Mesendoderm (in vitro differentiated cells): ENCODE measurements at regions not wholly inside any gene's neighbourhood (a gene's known extent, or its start where the extent isn't known, plus 50 kb on each side); places are given as distances from the start of the nearest gene placed in this dataset.

Source experiments
- DNase-seq: peaks from one replicate; pipeline ENCODE4 v3.0.0; 2013
- H2AK5ac ChIP-seq: 2 replicates; pipeline ENCODE4 v1.6.1; 2013; ENCODE audit warnings: low read length, inconsistent platforms
- H2BK120ac ChIP-seq: 2 replicates; pipeline ENCODE4 v1.6.1; 2013; ENCODE audit warnings: low read depth, mild to moderate bottlenecking, low read length, moderate library complexity, mixed read lengths
- H2BK15ac ChIP-seq: replicated peaks from 2 replicates; pipeline ENCODE4 v1.6.1; 2013; ENCODE audit warnings: low read depth, mild to moderate bottlenecking, moderate library complexity
- H2BK5ac ChIP-seq: 2 replicates; pipeline ENCODE4 v1.6.1; 2013; ENCODE audit warnings: low read length, inconsistent platforms
- H3K18ac ChIP-seq: 2 replicates; pipeline ENCODE4 v1.6.1; 2013; ENCODE audit warnings: mild to moderate bottlenecking, low read length, mixed read lengths
- H3K23ac ChIP-seq: one replicate; pipeline ENCODE4 v1.6.1; 2013; ENCODE audit warnings: low read length
- H3K27ac ChIP-seq: 2 replicates; pipeline ENCODE4 v1.5.1; 2013; ENCODE audit warnings: low read depth, mild to moderate bottlenecking, inconsistent platforms, low read length, moderate library complexity
- H3K27me3 ChIP-seq: 2 replicates; pipeline ENCODE4 v1.6.1; 2013; ENCODE audit warnings: low read length, control low read depth, mild to moderate bottlenecking, inconsistent platforms; ENCODE audit not compliant: insufficient read depth, poor library complexity
- H3K36me3 ChIP-seq: 2 replicates; pipeline ENCODE4 v1.6.1; 2013; ENCODE audit warnings: low read length, inconsistent platforms; ENCODE audit not compliant: control insufficient read depth, insufficient read depth
- H3K4ac ChIP-seq: one replicate; pipeline ENCODE4 v1.6.1; 2013; ENCODE audit warnings: low read depth, mild to moderate bottlenecking, low read length, moderate library complexity
- H3K4me1 ChIP-seq: 2 replicates; pipeline ENCODE4 v1.6.1; 2013; ENCODE audit warnings: low read depth, low read length, inconsistent platforms; ENCODE audit not compliant: control insufficient read depth
- H3K4me2 ChIP-seq: 2 replicates; pipeline ENCODE4 v1.6.1; 2013; ENCODE audit warnings: low read length
- H3K4me3 ChIP-seq: 2 replicates; pipeline ENCODE4 v1.5.1; 2013; ENCODE audit warnings: mild to moderate bottlenecking, low read length
- H3K56ac ChIP-seq: one replicate; pipeline ENCODE4 v1.6.1; 2013; ENCODE audit warnings: low read length
- H3K79me1 ChIP-seq: 2 replicates; pipeline ENCODE4 v1.6.1; 2013; ENCODE audit warnings: low read length, inconsistent platforms
- H3K79me2 ChIP-seq: 2 replicates; pipeline ENCODE4 v1.6.1; 2013; ENCODE audit warnings: mild to moderate bottlenecking, low read length; ENCODE audit not compliant: control insufficient read depth, insufficient read depth
- H3K9ac ChIP-seq: 2 replicates; pipeline ENCODE4 v1.6.1; 2013; ENCODE audit warnings: low read length, inconsistent platforms
- H4K5ac ChIP-seq: one replicate; pipeline ENCODE4 v1.6.1; 2013; ENCODE audit warnings: low read length
- H4K8ac ChIP-seq: one replicate; pipeline ENCODE4 v1.6.1; 2013; ENCODE audit warnings: low read depth, mild to moderate bottlenecking, control low read depth, low read length, moderate library complexity
- WGBS: extraction: QIAGEN DNeasy Blood & Tissue Kit; methylation state at CpG from one replicate; pipeline ENCODE4 v1.1.7; 2013; ENCODE audit warnings: low lambda C conversion rate, missing lambda C conversion rate; ENCODE audit not compliant: insufficient coverage; ENCODE audit errors: extremely low coverage; 5-methylcytosine and 5-hydroxymethylcytosine counted together

GRCh38 chr5:164844348-164844747 is 1338.9 kb downstream of the MAT2B start:
- H2BK120ac ChIP-seq = no peak overlapping the region
- H3K18ac ChIP-seq = no peak overlapping the region
- no peak overlapping the region for H3K4me2 ChIP-seq
- H3K79me2 ChIP-seq = no peaks in the 10 kb centered on the region
- H2AK5ac ChIP-seq = no peak overlapping the region
- H4K8ac ChIP-seq = no peak overlapping the region
- H3K36me3 ChIP-seq = no peaks in the 10 kb centered on the region
- no peak overlapping the region for H3K56ac ChIP-seq
- no peaks in the 10 kb centered on the region for H3K27me3 ChIP-seq
- H3K23ac ChIP-seq = no peak overlapping the region
- DNase-seq = no peak
- H3K27ac ChIP-seq = no peak overlapping the region
- H2BK15ac ChIP-seq = no peak overlapping the region
- H3K9ac ChIP-seq = no peak overlapping the region
- H3K79me1 ChIP-seq = no peaks in the 10 kb centered on the region
- no peak overlapping the region for H3K4me3 ChIP-seq
- no CpG with 5 or more reads among the region's 5 CpGs for whole genome bisulfite sequencing
- H2BK5ac ChIP-seq = no peak overlapping the region
- H3K4me1 ChIP-seq = no peaks in the 10 kb centered on the region
- H3K4ac ChIP-seq = no peak overlapping the region
- no peak overlapping the region for H4K5ac ChIP-seq

- Histone ChIP-seq H3K23ac (no peak overlapping the region), H3K18ac (no peak overlapping the region), H2AK5ac (no peak overlapping the region), H3K27ac (no peak overlapping the region), H3K4me1 (no peaks in the 10 kb centered on the region), H3K4me2 (no peak overlapping the region), H4K5ac (no peak overlapping the region), H3K27me3 (no peaks in the 10 kb centered on the region), H3K56ac (no peak overlapping the region), H3K36me3 (no peaks in the 10 kb centered on the region), H2BK15ac (no peak overlapping the region), H3K79me2 (no peaks in the 10 kb centered on the region), H3K9ac (no peak overlapping the region), H2BK5ac (no peak overlapping the region), H3K4me3 (no peak overlapping the region), H4K8ac (no peak overlapping the region), H2BK120ac (no peak overlapping the region), H3K4ac (no peak overlapping the region), H3K79me1 (no peaks in the 10 kb centered on the region)
- DNase-seq = no peak
- WGBS = no CpG with 5 or more reads among the region's 2 CpGs
Observed at GRCh38 chr5:164860896-164861295, 1355.5 kb downstream of the MAT2B start.

- Histone ChIP-seq H4K8ac (peak overlapping the region; percentile 76), H3K4me3 (no peak overlapping the region), H3K36me3 (no peaks in the 10 kb centered on the region), H2BK15ac (no peak overlapping the region), H3K27me3 (no peaks in the 10 kb centered on the region), H3K4ac (no peak overlapping the region), H3K9ac (no peak overlapping the region), H3K18ac (no peak overlapping the region), H3K56ac (no peak overlapping the region), H3K27ac (no peak overlapping the region), H3K79me2 (no peaks in the 10 kb centered on the region), H2BK5ac (no peak overlapping the region), H4K5ac (no peak overlapping the region), H3K4me2 (no peak overlapping the region), H2BK120ac (no peak overlapping the region), H3K4me1 (no peaks in the 10 kb centered on the region), H3K23ac (no peak overlapping the region), H3K79me1 (no peaks in the 10 kb centered on the region), H2AK5ac (no peak overlapping the region)
- no CpG with 5 or more reads among the region's 1 CpG for WGBS
- DNase-seq = no peak
Observed at GRCh38 chr5:164861610-164862009, 1356.2 kb downstream of the MAT2B start.

GRCh38 chr5:164868761-164869160 is 1363.3 kb downstream of the MAT2B start:
- no peaks in the 10 kb centered on the region for H3K4me1 ChIP-seq
- DNase-seq = no peak

GRCh38 chr5:164869325-164869724 is 1363.9 kb downstream of the MAT2B start:
- Histone ChIP-seq H3K23ac (no peak overlapping the region), H3K79me1 (no peaks in the 10 kb centered on the region), H2BK5ac (no peak overlapping the region), H3K56ac (no peak overlapping the region), H2AK5ac (no peak overlapping the region), H3K27ac (no peak overlapping the region), H2BK120ac (no peak overlapping the region), H3K9ac (no peak overlapping the region), H3K27me3 (no peaks in the 10 kb centered on the region), H4K8ac (no peak overlapping the region), H3K4ac (no peak overlapping the region), H4K5ac (no peak overlapping the region), H3K4me3 (no peak overlapping the region), H3K79me2 (no peaks in the 10 kb centered on the region), H3K36me3 (no peaks in the 10 kb centered on the region), H3K4me2 (no peak overlapping the region), H3K18ac (no peak overlapping the region), H3K4me1 (no peaks in the 10 kb centered on the region), H2BK15ac (no peak overlapping the region)
- no peak for DNase-seq
- no CpG with 5 or more reads among the region's 4 CpGs for WGBS

More at GRCh38 chr5:164868761-164869160, 1363.3 kb downstream of the MAT2B start:
- Histone ChIP-seq H2BK120ac (no peak overlapping the region), H4K5ac (no peak overlapping the region), H2BK5ac (no peak overlapping the region), H3K27me3 (no peaks in the 10 kb centered on the region), H3K23ac (no peak overlapping the region), H3K36me3 (no peaks in the 10 kb centered on the region), H4K8ac (no peak overlapping the region), H3K79me2 (no peaks in the 10 kb centered on the region), H3K4ac (no peak overlapping the region), H3K4me3 (no peak overlapping the region), H2AK5ac (no peak overlapping the region), H3K56ac (no peak overlapping the region), H2BK15ac (no peak overlapping the region), H3K9ac (no peak overlapping the region), H3K27ac (no peak overlapping the region), H3K4me2 (no peak overlapping the region), H3K79me1 (no peaks in the 10 kb centered on the region), H3K18ac (no peak overlapping the region)

- Histone ChIP-seq H3K4me1 (no peaks in the 10 kb centered on the region), H4K5ac (no peak overlapping the region), H3K18ac (no peak overlapping the region), H2BK15ac (no peak overlapping the region), H4K8ac (no peak overlapping the region), H2BK5ac (no peak overlapping the region), H3K4ac (no peak overlapping the region), H3K36me3 (no peaks in the 10 kb centered on the region), H3K27ac (no peak overlapping the region), H3K56ac (no peak overlapping the region), H2AK5ac (no peak overlapping the region), H3K79me2 (no peaks in the 10 kb centered on the region), H3K4me2 (no peak overlapping the region), H3K4me3 (no peak overlapping the region), H2BK120ac (no peak overlapping the region), H3K27me3 (no peaks in the 10 kb centered on the region), H3K79me1 (no peaks in the 10 kb centered on the region), H3K23ac (no peak overlapping the region), H3K9ac (no peak overlapping the region)
- WGBS = no CpG with 5 or more reads among the region's 1 CpG
- DNase-seq = no peak
Observed at GRCh38 chr5:164876793-164877192, 1371.4 kb downstream of the MAT2B start.
